Stimulated activated CD4-positive, alpha-beta T cell treated with anti-CD3 and anti-CD28 coated beads, Interleukin-2, amount 100 ng/mL, for 48 hours (primary cell): ENCODE measurements at regions not wholly inside any gene's neighbourhood (a gene's known extent, or its start where the extent isn't known, plus 50 kb on each side); places are given as distances from the start of the nearest gene placed in this dataset.

ENCODE experiments used
- DNase-seq, 2 donors: peaks; one replicate each; pipeline ENCODE4 v3.0.0-alpha.2; 2020

- no peak for DNase-seq
These were observed 263.4 kb downstream of the HHIPL2 start for GRCh38 chr1:222284466-222284865.

GRCh38 chr1:222283147-222283768, 264.6 kb downstream of the HHIPL2 start:
- no peak for DNase-seq

GRCh38 chr1:222279591-222279990, 268.3 kb downstream of the HHIPL2 start:
- DNase-seq: no peak

GRCh38 chr1:222278501-222278900, 269.4 kb downstream of the HHIPL2 start:
- no peak for DNase-seq

- DNase-seq: no peak
These were observed 272.0 kb downstream of the HHIPL2 start for GRCh38 chr1:222275729-222276465.

- DNase-seq: no peak
These were observed 272.7 kb downstream of the HHIPL2 start for GRCh38 chr1:222275001-222275728.

GRCh38 chr1:222266223-222267196, 281.4 kb downstream of the HHIPL2 start:
- no peak for DNase-seq

- no peak for DNase-seq
These were observed 284.1 kb downstream of the HHIPL2 start for GRCh38 chr1:222263791-222264190.

- no peak for DNase-seq
These were observed 290.9 kb downstream of the HHIPL2 start for GRCh38 chr1:222257027-222257426.

- no peak for DNase-seq
These were observed 291.8 kb downstream of the HHIPL2 start for GRCh38 chr1:222256058-222256457.

GRCh38 chr1:222252788-222253187, 295.1 kb downstream of the HHIPL2 start:
- no peak for DNase-seq

GRCh38 chr1:222251847-222252246, 296.1 kb downstream of the HHIPL2 start:
- DNase-seq: no peak

GRCh38 chr1:222250376-222250775, 297.5 kb downstream of the HHIPL2 start:
- no peak for DNase-seq

GRCh38 chr1:222247811-222248310, 300.0 kb downstream of the HHIPL2 start:
- no peak for DNase-seq

GRCh38 chr1:222247081-222247480, 300.8 kb downstream of the HHIPL2 start:
- no peak for DNase-seq

GRCh38 chr1:222243902-222244301, 304.0 kb downstream of the HHIPL2 start:
- DNase-seq: no peak

- DNase-seq: no peak
These were observed 305.4 kb downstream of the HHIPL2 start for GRCh38 chr1:222242492-222242891.

- DNase-seq: no peak
These were observed 306.5 kb downstream of the HHIPL2 start for GRCh38 chr1:222241410-222241809.

- no peak for DNase-seq
These were observed 307.2 kb downstream of the HHIPL2 start for GRCh38 chr1:222240536-222241181.

GRCh38 chr1:222239130-222239529, 308.8 kb downstream of the HHIPL2 start:
- no peak for DNase-seq

- no peak for DNase-seq
These were observed 313.6 kb downstream of the HHIPL2 start for GRCh38 chr1:222234351-222234750.
